Upper lobe of right lung (tissue), 1 donor: ENCODE measurements at regions not wholly inside any gene's neighbourhood (a gene's known extent, or its start where the extent isn't known, plus 50 kb on each side); places are given as distances from the start of the nearest gene placed in this dataset.
A peak's percentile ranks its signal among the peaks of the same experiment; 100 is the strongest.
"Not testable (repeated sequence)": the region's sequence is repeated elsewhere in the genome, so short reads cannot be mapped to it uniquely, and the experiment has no call there.

Experiments used
- ATAC-seq: fragments of 200-7000 bp; cut with Tn5 transposase; one replicate; pipeline ENCODE4 v1.9.1; 2020; ENCODE audit warnings: mild to moderate bottlenecking, moderate library complexity
- DNase-seq: peaks from one replicate; pipeline ENCODE4 v3.0.0-alpha.2; 2020
- H3K27ac ChIP-seq: fragments of 200-600 bp; one replicate; pipeline ENCODE4 v1.8.0; 2022
- H3K27me3 ChIP-seq: fragments of 200-600 bp; one replicate; pipeline ENCODE4 v1.8.0; 2022; ENCODE audit warnings: mild to moderate bottlenecking
- H3K36me3 ChIP-seq: fragments of 200-600 bp; one replicate; pipeline ENCODE4 v1.8.0; 2022
- H3K4me1 ChIP-seq: fragments of 200-600 bp; one replicate; pipeline ENCODE4 v1.8.0; 2022
- H3K4me3 ChIP-seq: fragments of 200-600 bp; one replicate; pipeline ENCODE4 v1.8.0; 2022; ENCODE audit warnings: mild to moderate bottlenecking
- H3K9me3 ChIP-seq: fragments of 200-600 bp; one replicate; pipeline ENCODE4 v1.8.0; 2022
- CTCF ChIP-seq: fragments of 200-600 bp; IDR thresholded peaks from one replicate; pipeline ENCODE4 v1.8.0; 2022; ENCODE audit warnings: antibody characterized with exemption
- intact Hi-C: fragments of 100-400 bp; cut with DNase I; formaldehyde crosslinking; loops from one replicate; pipeline ENCODE4 v1.11.0; 2022
- donor health status: DM: no; HTN: yes; CAD: no; lungs with severe emphysema.

- ATAC-seq: no peak
Measured at GRCh38 chr1:90864681-90865080, 147.6 kb upstream of the BARHL2 start.

DNA sequence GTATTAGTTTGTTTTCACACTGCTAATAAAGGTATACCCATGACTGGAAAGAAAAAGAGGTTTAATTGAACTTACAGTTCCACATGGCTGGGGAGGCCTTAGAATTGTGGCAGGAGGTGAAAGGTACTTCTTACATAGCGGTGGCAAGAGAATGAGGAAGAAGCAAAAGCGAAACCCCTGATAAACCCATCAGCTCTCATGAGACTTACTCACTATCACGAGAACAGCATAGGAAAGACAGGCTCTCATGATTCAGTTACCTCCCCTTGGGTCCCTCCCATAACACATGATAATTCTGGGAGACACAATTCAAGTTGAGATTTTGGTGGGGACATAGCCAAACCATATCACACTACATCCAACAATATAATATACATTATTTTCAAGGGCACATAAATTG is 145.7 kb upstream of the BARHL2 start:
- intact Hi-C loops: no loop called here
- H3K4me3 ChIP-seq: no peak overlapping the region
- DNase-seq (no peak), ATAC-seq (no peak)
- H3K27ac ChIP-seq: no peak overlapping the region
- no peaks in the 10 kb centered on the region for H3K36me3 ChIP-seq
- H3K9me3 ChIP-seq: no peaks in the 10 kb centered on the region
- TF ChIP-seq CTCF: no peak
- no peaks in the 10 kb centered on the region for H3K4me1 ChIP-seq
- no peaks in the 10 kb centered on the region for H3K27me3 ChIP-seq

More at GRCh38 chr1:90864681-90865080, 147.6 kb upstream of the BARHL2 start:
- Histone ChIP-seq H3K4me1 (no peaks in the 10 kb centered on the region), H3K4me3 (no peak overlapping the region), H3K27ac (no peak overlapping the region), H3K36me3 (no peaks in the 10 kb centered on the region), H3K27me3 (no peaks in the 10 kb centered on the region), H3K9me3 (no peaks in the 10 kb centered on the region)
- intact Hi-C loops: no loop called here
- TF ChIP-seq CTCF: no peak
- no peak for DNase-seq

DNA sequence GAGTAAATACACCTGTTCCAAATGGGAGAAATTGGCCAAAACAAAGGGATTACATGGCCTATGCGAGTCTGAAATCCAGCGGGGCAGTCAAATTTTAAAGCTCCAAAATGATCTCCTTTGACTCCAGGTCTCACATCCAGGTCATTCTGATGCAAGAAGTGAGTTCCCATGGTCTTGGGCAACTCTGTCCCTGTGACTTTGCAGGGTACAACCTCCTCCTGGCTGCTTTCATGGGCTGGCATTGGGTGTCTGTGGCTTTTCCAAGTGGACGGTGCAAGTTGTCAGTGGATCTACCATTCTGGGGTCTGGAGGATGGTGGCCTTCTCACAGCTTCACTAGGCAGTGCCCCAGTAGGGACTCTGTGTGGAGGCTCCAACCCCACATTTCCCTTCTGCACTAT is 144.3 kb upstream of the BARHL2 start:
- H3K36me3 ChIP-seq, H3K4me3 ChIP-seq, H3K4me1 ChIP-seq, DNase-seq, H3K9me3 ChIP-seq, ATAC-seq, intact Hi-C loops, H3K27me3 ChIP-seq, H3K27ac ChIP-seq: not testable (repeated sequence)

- Histone ChIP-seq H3K27me3 (no peaks in the 10 kb centered on the region), H3K27ac (no peak overlapping the region), H3K9me3 (no peaks in the 10 kb centered on the region), H3K4me3 (no peak overlapping the region), H3K36me3 (no peaks in the 10 kb centered on the region), H3K4me1 (peaks cover 6% of the 10 kb centered on the region)
- ATAC-seq: no peak
- no peak for DNase-seq
- intact Hi-C loops: no loop called here
- no peak for TF ChIP-seq CTCF
Measured at GRCh38 chr1:90856463-90857007, 139.4 kb upstream of the BARHL2 start.

GRCh38 chr1:90854397-90854924 is 137.4 kb upstream of the BARHL2 start:
- H3K4me3 ChIP-seq: no peak overlapping the region
- no peaks in the 10 kb centered on the region for H3K9me3 ChIP-seq
- peaks cover 10% of the 10 kb centered on the region for H3K4me1 ChIP-seq
- TF ChIP-seq CTCF: no peak
- DNase-seq (no peak), ATAC-seq (no peak)
- no peaks in the 10 kb centered on the region for H3K27me3 ChIP-seq
- intact Hi-C loops: no loop called here
- H3K36me3 ChIP-seq: no peaks in the 10 kb centered on the region
- no peak overlapping the region for H3K27ac ChIP-seq

DNA sequence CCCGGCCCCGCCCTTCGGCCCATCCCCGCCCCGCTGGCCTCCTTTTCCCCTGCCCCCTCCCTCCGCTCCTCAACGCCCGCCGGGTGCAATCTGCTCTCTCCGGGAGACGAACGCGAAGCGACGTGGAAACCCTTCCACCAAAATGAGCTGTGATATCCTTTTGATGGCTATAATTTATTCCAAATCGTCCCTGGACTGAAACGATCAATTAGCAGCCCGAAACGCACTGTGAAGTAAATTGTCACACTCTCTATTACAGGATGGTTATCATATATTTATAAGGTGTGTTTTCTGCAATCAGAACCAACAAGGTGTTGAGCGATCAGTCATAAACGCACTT is 134.6 kb upstream of the BARHL2 start:
- intact Hi-C loops: no loop called here
- Histone ChIP-seq H3K9me3 (no peaks in the 10 kb centered on the region), H3K27me3 (no peaks in the 10 kb centered on the region), H3K27ac (no peak overlapping the region), H3K4me3 (peak overlapping the region; percentile 90), H3K36me3 (no peaks in the 10 kb centered on the region), H3K4me1 (peaks cover 10% of the 10 kb centered on the region)
- ATAC-seq (no peak), DNase-seq (no peak)
- no peak for TF ChIP-seq CTCF
